H7 (cell line): ENCODE measurements at regions not wholly inside any gene's neighbourhood (a gene's known extent, or its start where the extent isn't known, plus 50 kb on each side); places are given as distances from the start of the nearest gene placed in this dataset.
"Not testable (repeated sequence)": the region's sequence is repeated elsewhere in the genome, so short reads cannot be mapped to it uniquely, and the experiment has no call there.

ENCODE experiments used
- DNase-seq: peaks from one replicate; pipeline ENCODE4 v3.0.0; 2012
- H3K27me3 ChIP-seq: 2 replicates; pipeline ENCODE4 v1.6.0; 2011; ENCODE audit warnings: mild to moderate bottlenecking, low read length; ENCODE audit not compliant: control insufficient read depth, insufficient read depth
- H3K36me3 ChIP-seq: replicated peaks from 2 replicates; pipeline ENCODE4 v1.5.1; 2011; ENCODE audit warnings: low read length; ENCODE audit not compliant: control insufficient read depth, insufficient read depth
- H3K4me3 ChIP-seq: 2 replicates; pipeline ENCODE4 v1.5.1; 2011; ENCODE audit warnings: low read depth, mild to moderate bottlenecking, control low read depth, low read length, moderate library complexity; ENCODE audit not compliant: insufficient read depth

DNA sequence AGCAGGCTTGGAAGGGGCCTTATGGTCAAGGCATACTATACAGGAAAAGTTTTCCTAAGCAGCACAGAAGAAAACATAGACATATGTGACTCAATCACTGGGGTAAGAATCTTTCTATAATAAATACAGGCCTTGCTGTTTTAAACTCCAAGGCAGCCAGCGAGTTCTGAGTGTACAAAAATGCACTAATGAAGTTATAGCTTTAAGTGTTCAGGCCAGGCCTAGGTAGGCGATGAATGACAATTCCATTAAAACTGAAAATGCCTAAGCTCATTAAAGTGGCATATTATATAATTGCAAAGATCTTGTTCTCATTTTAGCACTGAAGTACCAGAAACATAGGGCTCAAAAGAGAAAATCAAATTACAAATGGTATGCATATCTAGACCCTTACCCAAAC lies 716.4 kb upstream of the HS3ST1 start:
- Histone ChIP-seq H3K4me3 (no peak overlapping the region), H3K36me3 (no peaks in the 10 kb centered on the region), H3K27me3 (no peaks in the 10 kb centered on the region)
- no peak for DNase-seq

DNA sequence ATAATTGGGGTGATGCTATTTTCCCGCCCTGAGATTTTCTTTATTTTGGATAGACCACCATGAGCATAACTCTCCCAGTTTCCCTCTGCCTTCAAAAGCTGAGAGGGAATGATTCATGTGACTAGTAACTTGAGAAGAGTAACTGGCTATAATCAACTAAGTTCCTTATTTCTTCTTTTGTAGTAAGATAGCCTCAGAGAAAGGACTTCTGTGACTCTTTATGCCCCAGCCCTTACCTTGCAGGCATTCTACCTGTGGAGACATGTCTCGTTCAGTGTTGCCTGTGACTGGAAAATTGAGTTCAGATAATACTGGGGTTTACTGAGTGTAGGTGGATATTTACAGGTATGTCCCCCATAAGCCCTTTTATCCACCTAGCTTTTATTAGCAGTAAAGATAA lies 715.4 kb upstream of the HS3ST1 start:
- H3K36me3 ChIP-seq = no peaks in the 10 kb centered on the region
- H3K4me3 ChIP-seq = no peak overlapping the region
- H3K27me3 ChIP-seq = no peaks in the 10 kb centered on the region
- DNase-seq = no peak

DNA sequence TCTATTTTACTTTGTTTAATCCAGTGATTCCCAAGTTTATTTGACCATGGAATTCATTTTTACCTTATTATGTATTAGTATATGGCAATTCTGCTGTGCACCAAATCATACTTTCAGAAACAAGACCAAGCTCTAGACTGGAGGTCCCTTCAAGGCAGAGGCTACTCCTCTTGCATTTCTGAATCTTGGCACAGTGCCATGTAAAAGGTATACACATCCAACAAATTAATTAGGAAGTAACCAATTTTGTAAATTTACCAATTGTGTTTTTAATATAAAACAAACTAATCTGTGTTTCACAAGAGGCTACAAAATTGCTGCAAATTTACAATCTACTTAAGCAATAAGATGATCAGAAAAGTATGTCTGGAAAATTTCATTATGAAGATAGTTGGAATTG lies 712.2 kb upstream of the HS3ST1 start:
- H3K27me3 ChIP-seq = no peaks in the 10 kb centered on the region
- H3K4me3 ChIP-seq = no peak overlapping the region
- DNase-seq = no peak
- no peaks in the 10 kb centered on the region for H3K36me3 ChIP-seq

DNA sequence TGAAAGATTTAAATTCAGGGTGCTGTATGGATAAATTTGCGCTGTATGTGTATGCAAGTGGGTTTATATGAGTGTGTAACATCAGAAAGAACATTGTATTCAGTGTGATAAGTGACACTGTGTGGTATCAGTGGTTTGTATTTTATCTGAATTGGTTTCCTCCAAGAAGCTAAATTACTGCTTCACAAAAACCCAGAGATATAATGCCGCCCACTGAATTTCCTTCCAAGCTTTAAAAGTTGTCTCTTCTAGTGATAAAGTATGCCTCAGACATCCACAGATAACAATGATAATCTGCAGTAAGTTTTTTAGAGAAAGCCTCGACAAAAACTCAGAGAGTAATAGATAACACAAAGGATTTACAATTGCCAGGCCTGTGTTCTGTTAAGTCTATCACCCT lies 710.6 kb upstream of the HS3ST1 start:
- Histone ChIP-seq H3K36me3 (no peaks in the 10 kb centered on the region), H3K4me3 (no peak overlapping the region), H3K27me3 (no peaks in the 10 kb centered on the region)
- DNase-seq = no peak

DNA sequence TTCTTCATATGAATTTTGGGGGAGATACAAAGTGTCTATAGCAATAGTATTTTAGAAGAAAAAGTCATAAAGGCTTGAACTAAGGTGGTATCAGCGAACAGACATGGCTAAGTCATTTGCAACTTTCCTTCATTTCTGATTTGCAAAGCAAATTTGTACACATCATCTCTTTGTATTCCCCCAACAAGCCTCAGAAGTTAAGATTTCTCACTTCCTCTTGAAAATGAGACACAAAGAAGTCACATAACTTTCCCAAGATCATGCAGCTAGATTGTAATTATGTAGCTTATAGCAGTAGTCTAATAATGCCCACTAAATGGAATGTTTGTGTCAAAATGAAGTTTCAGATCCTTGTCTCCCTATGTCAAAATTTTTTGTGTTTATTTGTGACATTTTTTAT lies 709.8 kb upstream of the HS3ST1 start:
- Histone ChIP-seq H3K4me3 (no peak overlapping the region), H3K36me3 (no peaks in the 10 kb centered on the region), H3K27me3 (no peaks in the 10 kb centered on the region)
- no peak for DNase-seq

DNA sequence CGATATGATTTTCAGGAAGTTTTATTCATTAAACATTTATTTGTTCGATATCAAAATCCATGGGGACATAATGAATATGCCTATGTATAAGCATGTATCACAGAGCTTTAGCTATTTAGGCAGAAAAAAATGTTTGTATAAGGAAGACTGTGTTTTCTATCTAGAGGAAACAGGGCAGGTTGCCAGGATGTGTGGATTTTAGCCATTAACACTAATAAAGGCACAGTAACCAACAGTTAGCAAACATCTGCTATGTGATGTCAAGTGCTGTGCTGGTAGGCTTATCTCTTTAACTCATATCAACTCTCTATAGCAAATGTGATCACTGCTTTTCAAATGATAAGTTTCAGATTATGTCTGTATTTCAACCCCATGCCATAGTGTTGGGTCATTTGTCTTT lies 708.9 kb upstream of the HS3ST1 start:
- Histone ChIP-seq H3K27me3 (no peaks in the 10 kb centered on the region), H3K4me3 (no peak overlapping the region), H3K36me3 (no peaks in the 10 kb centered on the region)
- no peak for DNase-seq

DNA sequence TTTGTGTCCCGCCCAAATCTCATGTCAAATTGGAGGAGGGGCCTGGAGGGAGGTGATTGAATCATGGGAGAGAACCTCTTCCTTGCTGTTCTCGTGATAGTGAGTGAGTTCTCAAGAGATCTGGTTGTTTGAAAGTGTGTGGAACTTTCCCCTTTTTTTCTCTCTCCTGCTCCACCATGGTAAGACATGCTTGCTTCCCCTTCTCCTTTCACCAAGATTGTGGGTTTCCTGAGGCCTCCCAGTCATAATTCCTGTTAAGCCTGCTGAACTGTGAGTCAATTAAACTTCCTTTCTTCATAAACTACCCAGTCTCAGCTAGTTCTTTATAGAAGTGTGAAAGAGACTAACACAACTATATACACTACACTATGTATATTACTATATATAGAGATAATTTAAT lies 697.8 kb upstream of the HS3ST1 start:
- H3K27me3 ChIP-seq = no peaks in the 10 kb centered on the region
- H3K36me3 ChIP-seq = no peaks in the 10 kb centered on the region
- H3K4me3 ChIP-seq = no peak overlapping the region
- DNase-seq = no peak

DNA sequence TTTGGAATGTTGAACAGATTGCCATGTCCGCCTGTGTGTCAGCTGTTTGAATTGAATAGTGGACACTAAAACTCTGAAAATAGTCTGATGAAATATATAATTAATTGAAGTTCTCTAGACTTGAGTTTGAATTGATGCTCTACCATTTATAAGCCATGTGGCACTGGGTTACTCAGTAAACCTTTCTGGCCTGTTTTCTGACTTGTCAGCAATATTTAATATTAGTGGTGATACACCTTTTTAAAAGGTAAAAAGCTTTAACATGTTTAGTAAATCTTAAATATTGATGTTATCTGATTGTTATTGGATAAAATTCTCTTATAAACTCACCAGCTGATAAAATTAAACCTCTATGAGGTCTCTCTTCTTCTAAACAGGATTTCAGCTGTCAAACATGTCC lies 695.4 kb upstream of the HS3ST1 start:
- H3K36me3 ChIP-seq = no peaks in the 10 kb centered on the region
- DNase-seq = no peak
- no peak overlapping the region for H3K4me3 ChIP-seq
- no peaks in the 10 kb centered on the region for H3K27me3 ChIP-seq

DNA sequence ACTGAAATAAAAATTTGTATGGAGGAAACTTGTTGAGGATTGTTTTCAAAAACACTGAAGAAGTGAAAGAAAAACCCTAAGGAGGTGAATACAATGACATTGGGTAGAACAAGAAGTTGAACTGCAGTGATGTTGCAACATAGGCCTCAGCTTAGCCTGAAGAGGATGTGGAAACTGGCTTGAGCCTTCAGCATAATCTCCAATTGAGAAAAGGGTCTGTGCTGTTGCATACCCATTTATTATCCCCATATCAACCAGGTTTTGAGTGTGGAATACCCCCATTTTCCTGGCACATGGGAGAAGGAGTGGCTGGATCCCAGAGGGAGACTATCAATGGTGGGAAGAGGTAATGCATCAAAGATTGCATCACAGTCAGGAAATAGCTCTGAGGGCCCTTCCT lies 695.0 kb upstream of the HS3ST1 start:
- no peak for DNase-seq
- no peaks in the 10 kb centered on the region for H3K36me3 ChIP-seq
- no peaks in the 10 kb centered on the region for H3K27me3 ChIP-seq
- H3K4me3 ChIP-seq = no peak overlapping the region

DNA sequence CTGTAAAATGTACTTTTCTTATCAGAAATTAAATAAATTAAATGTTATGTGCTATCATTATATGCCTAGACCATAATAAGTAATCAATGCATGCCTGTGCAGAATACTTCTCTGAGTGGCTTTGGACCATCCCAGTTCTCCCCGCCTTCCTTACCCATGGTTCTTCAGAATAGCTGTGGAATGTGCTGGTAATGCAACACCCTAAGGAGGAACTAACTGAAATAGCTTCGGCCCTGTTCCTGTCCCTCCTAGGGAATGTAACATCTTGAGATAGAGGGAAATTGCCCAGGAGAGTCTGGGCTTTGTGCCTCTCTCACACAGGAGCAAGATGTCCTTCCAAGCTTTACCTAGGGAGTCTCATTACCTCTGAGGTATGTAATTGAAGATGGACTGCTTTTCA lies 693.6 kb upstream of the HS3ST1 start:
- Histone ChIP-seq H3K4me3 (no peak overlapping the region), H3K27me3 (no peaks in the 10 kb centered on the region), H3K36me3 (no peaks in the 10 kb centered on the region)
- no peak for DNase-seq

DNA sequence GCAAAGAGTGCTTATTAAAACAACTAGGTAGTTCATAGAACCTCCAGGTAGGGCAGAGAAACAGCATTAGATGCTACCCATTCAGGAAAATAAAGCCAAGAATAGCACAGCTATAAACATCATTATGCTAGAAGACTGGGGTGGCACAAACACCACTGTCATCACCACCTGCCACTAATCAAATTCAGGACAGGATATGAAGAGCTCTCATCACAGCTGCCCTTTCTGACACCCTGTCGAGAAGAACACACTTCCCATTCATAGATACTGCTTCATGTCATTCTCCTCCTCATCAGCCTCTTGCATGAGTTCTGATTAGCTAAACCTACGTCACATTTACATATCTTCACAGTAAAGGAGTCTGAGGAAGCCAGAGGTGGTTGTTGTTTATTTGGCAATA lies 692.3 kb upstream of the HS3ST1 start:
- Histone ChIP-seq H3K36me3 (no peaks in the 10 kb centered on the region), H3K4me3 (no peak overlapping the region), H3K27me3 (no peaks in the 10 kb centered on the region)
- DNase-seq = no peak

DNA sequence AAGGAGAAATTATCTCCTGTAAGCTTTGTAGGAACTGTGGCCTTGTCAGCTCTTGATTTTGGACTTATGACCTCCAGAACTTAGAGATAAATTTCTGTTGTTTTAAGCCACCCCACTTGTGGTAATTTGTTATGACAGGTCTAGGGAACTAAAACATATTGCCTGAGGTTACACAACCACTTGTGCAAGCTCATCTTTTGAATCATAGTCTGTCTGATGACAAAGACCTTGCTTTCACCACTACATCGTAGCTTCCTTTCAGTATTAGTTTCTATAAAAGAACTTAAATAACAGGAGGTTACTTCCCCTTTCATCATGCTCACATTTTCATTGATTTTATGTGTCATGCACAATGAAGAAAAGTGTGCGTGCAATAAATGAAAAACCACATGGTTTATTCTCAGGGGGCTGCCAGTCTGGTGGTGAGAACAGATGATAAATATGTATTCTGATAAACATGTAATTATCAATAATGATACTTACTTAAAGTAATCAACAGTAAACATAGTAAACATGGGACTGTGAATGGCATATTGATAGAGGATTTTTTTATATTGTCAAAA lies 690.0 kb upstream of the HS3ST1 start:
- Histone ChIP-seq H3K27me3 (no peaks in the 10 kb centered on the region), H3K36me3 (no peaks in the 10 kb centered on the region), H3K4me3 (no peak overlapping the region)
- no peak for DNase-seq

DNA sequence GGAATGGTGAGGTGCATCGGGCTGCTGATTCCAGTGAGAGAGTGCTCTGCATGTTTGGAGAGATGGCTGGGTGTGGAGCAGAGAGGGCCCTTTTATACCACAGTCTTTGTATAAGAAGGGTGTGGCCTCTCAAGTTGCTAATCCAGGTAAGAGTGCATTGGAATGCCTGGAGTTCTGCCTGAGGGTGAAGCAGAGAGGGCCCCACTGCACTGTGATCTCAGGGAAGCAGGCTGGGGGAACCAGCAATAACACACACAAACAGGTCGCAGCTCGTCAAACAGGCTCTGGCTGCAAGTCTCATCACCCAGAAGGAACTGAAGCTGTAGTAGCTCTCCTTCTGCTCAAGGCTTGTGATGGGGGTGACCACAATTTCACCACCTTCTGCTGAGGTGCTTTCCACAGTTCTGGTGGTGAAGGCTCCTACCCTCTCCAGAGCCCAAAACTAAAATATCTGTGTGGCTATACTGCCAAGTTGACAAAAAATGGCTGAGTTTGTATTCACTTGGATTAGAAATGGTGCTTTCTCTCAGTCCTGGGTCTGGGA lies 687.4 kb upstream of the HS3ST1 start:
- no peaks in the 10 kb centered on the region for H3K36me3 ChIP-seq
- DNase-seq = no peak
- H3K27me3 ChIP-seq = no peaks in the 10 kb centered on the region
- H3K4me3 ChIP-seq = no peak overlapping the region

DNA sequence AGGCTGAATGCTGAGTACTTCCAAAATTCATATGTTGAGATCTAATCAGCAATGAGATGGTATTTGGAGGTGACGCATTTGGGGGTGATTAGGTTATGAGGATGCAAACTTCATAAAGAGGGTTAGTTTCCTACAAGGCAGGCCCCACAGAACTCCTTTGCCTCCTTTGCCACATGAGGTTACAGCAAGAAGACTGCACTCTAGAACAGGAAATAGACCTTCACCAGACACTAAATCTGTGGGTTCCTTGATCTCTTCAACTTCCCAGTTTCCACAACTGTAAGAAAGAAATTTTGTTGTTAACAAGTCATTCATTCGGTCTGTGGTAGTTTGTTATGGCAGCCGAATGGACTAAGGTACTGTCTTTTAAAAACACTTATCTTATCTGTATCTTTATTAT lies 681.9 kb upstream of the HS3ST1 start:
- Histone ChIP-seq H3K4me3 (no peak overlapping the region), H3K27me3 (no peaks in the 10 kb centered on the region), H3K36me3 (no peaks in the 10 kb centered on the region)
- no peak for DNase-seq

DNA sequence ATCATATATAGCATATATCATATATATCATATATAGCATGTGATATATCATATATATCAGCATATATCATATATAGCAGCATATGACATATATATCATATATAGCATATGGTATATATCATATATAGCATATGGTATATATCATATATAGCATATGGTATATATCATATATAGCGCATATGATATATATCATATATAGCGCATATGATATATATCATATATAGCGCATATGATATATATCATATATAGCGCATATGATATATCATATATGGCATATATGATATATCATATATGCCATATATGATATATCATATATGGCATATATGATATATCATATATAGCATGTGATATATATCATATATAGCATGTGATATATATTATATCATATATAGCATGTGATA lies 680.4 kb upstream of the HS3ST1 start:
- not testable (repeated sequence) for H3K4me3 ChIP-seq, DNase-seq, H3K27me3 ChIP-seq, H3K36me3 ChIP-seq

DNA sequence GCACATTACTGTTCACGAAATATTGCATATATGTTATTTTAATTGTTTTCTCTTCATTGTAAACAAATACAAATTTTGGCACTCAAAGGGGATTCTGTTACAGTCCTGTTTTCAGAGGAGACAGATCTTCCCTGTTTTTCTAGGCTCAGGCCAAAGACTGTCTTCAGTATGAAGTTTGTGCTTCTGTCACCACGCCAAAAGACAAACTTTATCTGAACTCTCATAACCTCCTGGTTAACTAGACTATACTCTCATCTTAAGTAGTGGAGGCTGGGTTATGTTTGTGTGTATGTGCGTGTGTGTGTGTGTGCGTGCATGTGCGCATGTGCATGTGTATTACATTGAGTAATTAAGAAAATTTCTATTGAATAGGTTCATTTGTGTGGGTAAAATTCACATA lies 676.8 kb upstream of the HS3ST1 start:
- Histone ChIP-seq H3K27me3 (no peaks in the 10 kb centered on the region), H3K36me3 (no peaks in the 10 kb centered on the region), H3K4me3 (no peak overlapping the region)
- no peak for DNase-seq
